NCI-H2081 treated with DMSO at 0.1 percent for 48 hours (cell line): ENCODE measurements at regions not wholly inside any gene's neighbourhood (a gene's known extent, or its start where the extent isn't known, plus 50 kb on each side); places are given as distances from the start of the nearest gene placed in this dataset.
"Not testable (repeated sequence)": the region's sequence is repeated elsewhere in the genome, so short reads cannot be mapped to it uniquely, and the experiment has no call there.

Source experiments
- DNase-seq: peaks from one replicate; lab custom pipeline; 2025; lab: John Stamatoyannopoulos, UW

GRCh38 chr1:172754609-172755008 is 95.7 kb downstream of the FASLG start:
- DNase-seq = no peak

DNA sequence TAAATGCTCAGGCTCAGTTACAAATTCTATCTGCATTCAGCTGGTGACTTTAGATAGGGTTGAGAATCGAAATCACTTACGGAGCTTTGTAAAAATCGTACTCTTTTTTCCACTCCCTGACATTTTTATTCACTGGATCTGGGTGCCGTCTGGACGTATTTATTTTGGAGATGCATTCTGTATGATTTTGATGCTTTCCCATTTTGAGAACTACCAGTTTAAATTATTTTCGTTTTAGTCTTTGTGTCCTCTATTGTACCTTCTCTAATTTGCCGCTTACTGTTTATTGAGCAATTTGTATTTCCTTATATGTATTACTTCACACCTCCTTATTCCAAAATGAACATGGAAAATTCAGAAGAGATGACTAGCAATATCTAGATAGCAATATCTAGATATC is 96.2 kb downstream of the FASLG start:
- no peak for DNase-seq

DNA sequence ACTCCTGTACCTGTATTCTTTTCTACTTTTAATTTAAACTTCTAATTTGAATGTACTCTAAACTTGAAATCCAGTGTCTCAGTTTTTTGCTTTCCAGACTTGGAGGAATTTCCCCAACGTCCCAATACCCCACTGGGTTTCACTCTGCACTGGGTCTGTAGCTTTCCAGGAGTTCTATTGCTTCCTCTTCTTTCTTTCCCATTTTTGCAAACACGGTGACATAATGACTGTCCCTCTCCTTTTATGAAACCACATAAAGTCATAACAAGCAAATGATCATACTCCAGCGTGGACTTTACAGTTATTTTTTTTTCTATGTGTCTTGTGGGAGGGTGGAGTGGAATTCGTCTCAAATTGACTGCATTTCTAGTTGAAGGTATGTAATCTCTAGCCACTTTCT is 97.1 kb downstream of the FASLG start:
- DNase-seq = no peak

DNA sequence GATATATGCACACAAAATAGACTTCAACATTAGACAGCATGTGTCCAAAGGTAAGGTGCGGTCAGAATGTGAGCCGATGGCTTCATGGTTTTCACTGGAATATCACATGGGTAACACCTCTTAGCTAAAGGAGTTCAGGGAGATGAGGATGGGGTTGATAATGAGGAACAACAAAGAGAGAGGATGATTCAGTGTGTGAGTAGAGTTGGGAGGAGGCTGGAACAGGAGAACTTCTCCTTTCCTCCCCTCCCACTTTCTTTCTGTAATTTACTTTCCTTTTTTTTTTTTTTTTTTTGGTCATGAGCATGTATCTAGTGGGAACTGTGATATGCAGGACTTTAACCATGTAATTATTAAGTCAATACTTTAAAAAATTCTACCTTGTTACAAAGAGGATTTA is 99.4 kb downstream of the FASLG start:
- no peak for DNase-seq

- no peak for DNase-seq
Measured at GRCh38 chr1:172760121-172760520, 101.2 kb downstream of the FASLG start.

GRCh38 chr1:172761581-172762486 is 102.9 kb downstream of the FASLG start:
- no peak for DNase-seq

DNA sequence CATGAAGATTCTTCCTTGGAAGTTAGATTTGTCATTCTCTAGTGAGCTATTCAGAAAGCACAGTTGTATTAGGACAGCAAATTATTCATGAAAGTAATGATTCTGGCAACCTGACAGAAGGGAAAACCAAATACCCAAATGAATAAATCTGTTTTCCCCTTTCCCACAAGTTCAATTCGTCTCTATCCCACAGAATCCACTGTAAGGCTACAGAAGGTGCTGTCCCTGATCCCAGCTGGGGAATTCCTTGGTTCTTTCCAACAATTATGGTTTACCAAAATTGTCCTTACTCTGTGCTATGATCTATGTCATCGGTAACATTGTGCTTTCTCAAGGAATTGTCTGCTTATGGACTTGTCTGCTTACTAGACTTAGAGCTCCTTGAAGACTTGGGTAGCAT is 104.2 kb downstream of the FASLG start:
- DNase-seq = no peak

- no peak for DNase-seq
Measured at GRCh38 chr1:172764378-172764777, 105.5 kb downstream of the FASLG start.

- no peak for DNase-seq
Measured at GRCh38 chr1:172766462-172766861, 107.6 kb downstream of the FASLG start.

GRCh38 chr1:172770071-172770470 is 111.2 kb downstream of the FASLG start:
- no peak for DNase-seq

DNA sequence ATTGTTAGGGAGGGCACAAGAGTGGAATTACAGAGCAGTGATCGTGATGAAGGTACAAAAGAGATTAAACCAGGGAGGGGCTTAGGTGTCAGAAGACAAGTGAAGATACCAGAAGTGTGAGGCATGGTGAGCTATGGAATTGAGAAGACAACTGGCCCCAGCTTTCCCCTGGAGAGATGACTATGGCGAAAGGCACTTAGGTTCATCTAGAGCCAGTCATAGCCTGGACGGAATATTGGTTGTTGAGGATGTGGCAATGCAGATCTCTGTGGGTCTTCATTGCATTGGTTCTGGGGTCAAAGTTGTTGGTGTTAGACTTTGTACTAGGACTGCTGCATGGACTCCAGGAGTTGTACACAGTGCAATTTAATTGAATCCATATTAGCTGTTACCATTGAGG is 115.7 kb downstream of the FASLG start:
- DNase-seq = no peak

DNA sequence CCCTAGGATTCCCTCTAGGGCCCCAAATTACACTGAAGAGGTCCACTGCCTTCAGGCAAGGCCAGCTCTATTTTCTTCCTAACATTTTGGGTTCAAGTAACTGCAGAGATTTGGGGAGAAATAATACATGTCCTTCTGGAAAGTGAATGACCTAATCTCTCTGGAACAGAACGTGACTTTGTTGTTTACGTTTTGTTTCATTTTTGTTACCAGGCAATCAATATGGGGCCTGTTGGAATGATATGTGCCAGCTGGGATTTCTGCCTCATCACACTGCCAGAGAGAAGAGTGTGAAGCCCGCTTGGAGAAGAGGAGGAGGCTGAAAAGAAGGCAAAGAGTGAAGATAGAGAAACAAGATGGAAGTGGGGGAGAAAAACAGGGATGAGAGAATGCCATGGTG is 116.7 kb downstream of the FASLG start:
- DNase-seq = no peak

- DNase-seq = no peak
Measured at GRCh38 chr1:172776071-172776470, 117.2 kb downstream of the FASLG start.

- no peak for DNase-seq
Measured at GRCh38 chr1:172777767-172778166, 118.9 kb downstream of the FASLG start.

- no peak for DNase-seq
Measured at GRCh38 chr1:172778456-172779455, 119.9 kb downstream of the FASLG start.

- no peak for DNase-seq
Measured at GRCh38 chr1:172779491-172779890, 120.6 kb downstream of the FASLG start.

DNA sequence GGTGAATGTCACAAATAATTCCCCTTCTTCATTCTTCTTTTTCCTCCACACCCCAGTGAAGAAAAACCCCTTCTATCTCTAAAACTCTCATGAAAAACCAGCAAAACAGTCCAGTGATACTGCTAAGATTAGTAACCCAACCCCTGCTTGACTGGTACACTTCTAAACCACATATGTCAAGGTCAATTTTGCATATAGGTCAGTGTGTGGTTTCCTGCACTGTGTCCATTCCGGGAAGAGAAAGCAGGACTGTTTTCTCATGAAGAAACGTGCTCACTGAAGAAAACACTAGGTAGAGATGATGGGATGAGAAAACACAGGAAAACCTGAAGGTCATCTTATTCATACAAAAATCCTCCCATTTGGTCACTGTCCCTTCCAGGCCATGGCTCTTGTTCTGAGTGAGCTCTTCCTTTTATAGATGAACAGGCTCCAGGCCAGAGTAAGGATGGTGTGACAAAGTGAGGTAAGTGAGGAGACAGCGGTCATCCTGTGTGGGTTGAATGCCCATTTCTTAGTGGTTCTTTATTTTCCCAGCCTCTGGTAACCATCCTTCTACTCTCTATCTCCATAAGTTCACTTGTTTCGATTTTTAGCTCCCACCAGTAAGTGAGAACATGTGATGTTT is 122.7 kb downstream of the FASLG start:
- no peak for DNase-seq

DNA sequence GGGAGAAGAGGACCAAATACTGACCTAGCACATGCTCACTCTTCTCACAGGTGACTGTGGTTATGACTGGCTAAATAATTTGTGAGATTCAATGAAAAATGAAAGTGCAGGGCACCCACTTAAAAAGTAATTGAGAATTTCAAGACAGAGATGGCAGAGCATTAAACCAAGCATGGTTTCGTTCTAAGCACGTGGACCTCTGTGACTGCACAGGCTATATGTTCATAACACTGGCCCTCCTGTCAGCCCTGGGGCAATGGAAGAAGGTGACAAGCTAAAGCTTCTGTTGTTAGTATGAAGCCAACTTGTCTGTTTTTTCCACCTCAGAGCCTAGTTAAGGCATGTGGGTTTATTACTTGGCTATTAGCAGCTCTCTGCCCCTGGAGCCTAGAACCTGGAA is 130.9 kb downstream of the FASLG start:
- DNase-seq = no peak

- no peak for DNase-seq
Measured at GRCh38 chr1:172790245-172790644, 131.3 kb downstream of the FASLG start.

GRCh38 chr1:172793823-172794222 is 134.9 kb downstream of the FASLG start:
- DNase-seq = no peak

- DNase-seq = no peak
Measured at GRCh38 chr1:172795741-172796140, 136.8 kb downstream of the FASLG start.

- DNase-seq = not testable (repeated sequence)
Measured at GRCh38 chr1:172799804-172800203, 140.9 kb downstream of the FASLG start.
